SK-N-SH treated with all-trans-retinoic acid at 6 μM for 48 hours (cell line): ENCODE measurements at regions not wholly inside any gene's neighbourhood (a gene's known extent, or its start where the extent isn't known, plus 50 kb on each side); places are given as distances from the start of the nearest gene placed in this dataset.

Experiments used
- ATAC-seq: fragments of 200-7000 bp; cut with Tn5 transposase; 3 replicates; pipeline ENCODE4 v1.9.1; 2020; ENCODE audit warnings: mild to moderate bottlenecking, moderate library complexity
- ARNTL ChIP-seq: fragments of 450-650 bp; formaldehyde crosslinking; IDR thresholded peaks from 2 replicates; pipeline ENCODE4 v1.5.0; 2020; ENCODE audit warnings: low read depth, mild to moderate bottlenecking, moderate library complexity, borderline replicate concordance
- BACH2 ChIP-seq: fragments of 250-450 bp; sonication (Bioruptor Pico); IDR thresholded peaks from 2 replicates; pipeline ENCODE4 v1.9.0; 2021; ENCODE audit warnings: mild to moderate bottlenecking, borderline replicate concordance
- CREB5 ChIP-seq: fragments of 250-450 bp; sonication (Bioruptor Pico); IDR thresholded peaks from 2 replicates; pipeline ENCODE4 v1.5.1; 2020; ENCODE audit warnings: low read depth, mild to moderate bottlenecking, moderate library complexity
- CSDC2 ChIP-seq: fragments of 250-450 bp; sonication (Bioruptor Pico); IDR thresholded peaks from 2 replicates; pipeline ENCODE4 v1.5.0; 2020; ENCODE audit warnings: mild to moderate bottlenecking, moderate library complexity
- ESRRG ChIP-seq: fragments of 250-450 bp; sonication (Bioruptor Pico); IDR thresholded peaks from 2 replicates; pipeline ENCODE4 v1.6.1; 2021; ENCODE audit warnings: mild to moderate bottlenecking
- GLIS3 ChIP-seq: fragments of 250-450 bp; sonication (Bioruptor Pico); IDR thresholded peaks from 2 replicates; pipeline ENCODE4 v1.5.0; 2020; ENCODE audit warnings: mild to moderate bottlenecking, moderate library complexity
- ISL1 ChIP-seq: fragments of 250-450 bp; sonication (Bioruptor Pico); IDR thresholded peaks from 2 replicates; pipeline ENCODE4 v2.1.2; 2022; ENCODE audit warnings: mild to moderate bottlenecking, moderate library complexity
- OSR1 ChIP-seq: fragments of 250-450 bp; sonication (Bioruptor Pico); IDR thresholded peaks from 2 replicates; pipeline ENCODE4 v1.8.0; 2022; ENCODE audit warnings: moderate library complexity, mild to moderate bottlenecking, inconsistent platforms
- POU6F1 ChIP-seq: fragments of 250-450 bp; sonication (Bioruptor Pico); IDR thresholded peaks from 2 replicates; pipeline ENCODE4 v1.8.0; 2021; ENCODE audit warnings: low read depth, mild to moderate bottlenecking, moderate library complexity, borderline replicate concordance
- PPARA ChIP-seq: fragments of 250-450 bp; sonication (Bioruptor Pico); IDR thresholded peaks from 2 replicates; pipeline ENCODE4 v1.5.0; 2020; ENCODE audit warnings: mild to moderate bottlenecking, borderline replicate concordance
- SNAI2 ChIP-seq: fragments of 250-450 bp; sonication (Bioruptor Pico); IDR thresholded peaks from 2 replicates; pipeline ENCODE4 v1.5.0; 2020; ENCODE audit warnings: mild to moderate bottlenecking, moderate library complexity
- TCF4 ChIP-seq: fragments of 250-450 bp; sonication (Bioruptor Pico); IDR thresholded peaks from 2 replicates; pipeline ENCODE4 v1.8.0; 2021; ENCODE audit warnings: mild to moderate bottlenecking, moderate library complexity, borderline replicate concordance
- TOX ChIP-seq: fragments of 250-450 bp; sonication (Bioruptor Pico); IDR thresholded peaks from 2 replicates; pipeline ENCODE4 v1.8.0; 2021; ENCODE audit warnings: mild to moderate bottlenecking, moderate library complexity, borderline replicate concordance
- ZC3H10 ChIP-seq: fragments of 250-450 bp; sonication (Bioruptor Pico); IDR thresholded peaks from 2 replicates; pipeline ENCODE4 v1.5.1; 2021; ENCODE audit warnings: mild to moderate bottlenecking, moderate library complexity
- ZFP3 ChIP-seq: fragments of 250-450 bp; sonication (Bioruptor Pico); IDR thresholded peaks from 2 replicates; pipeline ENCODE4 v1.5.0; 2020; ENCODE audit warnings: mild to moderate bottlenecking, moderate library complexity
- ZFP30 ChIP-seq: fragments of 450-650 bp; formaldehyde crosslinking; IDR thresholded peaks from 2 replicates; pipeline ENCODE4 v1.5.0; 2022; ENCODE audit warnings: mild to moderate bottlenecking, moderate library complexity
- ZNF565 ChIP-seq: fragments of 450-650 bp; formaldehyde crosslinking; conservative IDR thresholded peaks from 2 replicates; pipeline ENCODE4 v1.5.0; 2020; ENCODE audit warnings: low read depth, mild to moderate bottlenecking, moderate library complexity
- ZNF70 ChIP-seq: fragments of 450-650 bp; formaldehyde crosslinking; IDR thresholded peaks from 2 replicates; pipeline ENCODE4 v1.5.0; 2020; ENCODE audit warnings: mild to moderate bottlenecking, moderate library complexity
- TF ChIP-seq, protein P1 (sequence below): fragments of 250-450 bp; sonication (Bioruptor Pico); IDR thresholded peaks from 2 replicates; pipeline ENCODE4 v1.5.1; 2021; ENCODE audit warnings: mild to moderate bottlenecking, moderate library complexity
- TF ChIP-seq, protein P2 (sequence below): fragments of 250-450 bp; sonication (Bioruptor Pico); IDR thresholded peaks from 2 replicates; pipeline ENCODE4 v1.8.0; 2020; ENCODE audit warnings: mild to moderate bottlenecking, moderate library complexity, borderline replicate concordance
- TF ChIP-seq, protein P3 (sequence below): fragments of 250-450 bp; sonication (Bioruptor Pico); IDR thresholded peaks from 2 replicates; pipeline ENCODE4 v1.5.0; 2020; ENCODE audit warnings: mild to moderate bottlenecking, moderate library complexity

DNA sequence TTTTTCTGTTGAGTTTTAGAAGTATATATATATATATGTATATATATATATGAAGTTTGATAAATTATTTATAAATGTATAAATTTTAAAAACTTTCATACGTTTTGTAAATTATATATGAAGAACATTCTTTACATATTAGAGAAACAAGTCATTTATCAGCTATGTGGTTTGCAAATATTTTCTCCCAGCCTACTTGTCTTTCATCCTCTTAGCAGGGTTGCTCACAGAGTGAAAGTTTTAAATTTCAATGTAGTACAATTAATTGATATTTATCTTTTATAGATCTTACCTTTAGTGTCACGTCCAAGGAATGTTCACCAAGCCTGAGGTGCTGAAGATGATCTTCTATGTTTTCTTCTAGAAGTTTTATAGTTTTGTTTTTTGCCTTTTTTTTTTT lies 78.3 kb upstream of the HS6ST1 start:
- no peak for ATAC-seq
- TF ChIP-seq ESRRG (CRISPR knock-in tag) (no peak), ARNTL (CRISPR knock-in tag) (no peak), GLIS3 (CRISPR knock-in tag) (no peak), ZNF70 (CRISPR knock-in tag) (no peak), CREB5 (no peak), SNAI2 (CRISPR knock-in tag) (no peak), ISL1 (CRISPR knock-in tag) (no peak), ZC3H10 (CRISPR knock-in tag) (no peak), ZFP3 (CRISPR knock-in tag) (no peak), TOX (CRISPR knock-in tag) (no peak), CSDC2 (no peak)
- TF ChIP-seq, protein P1, sequence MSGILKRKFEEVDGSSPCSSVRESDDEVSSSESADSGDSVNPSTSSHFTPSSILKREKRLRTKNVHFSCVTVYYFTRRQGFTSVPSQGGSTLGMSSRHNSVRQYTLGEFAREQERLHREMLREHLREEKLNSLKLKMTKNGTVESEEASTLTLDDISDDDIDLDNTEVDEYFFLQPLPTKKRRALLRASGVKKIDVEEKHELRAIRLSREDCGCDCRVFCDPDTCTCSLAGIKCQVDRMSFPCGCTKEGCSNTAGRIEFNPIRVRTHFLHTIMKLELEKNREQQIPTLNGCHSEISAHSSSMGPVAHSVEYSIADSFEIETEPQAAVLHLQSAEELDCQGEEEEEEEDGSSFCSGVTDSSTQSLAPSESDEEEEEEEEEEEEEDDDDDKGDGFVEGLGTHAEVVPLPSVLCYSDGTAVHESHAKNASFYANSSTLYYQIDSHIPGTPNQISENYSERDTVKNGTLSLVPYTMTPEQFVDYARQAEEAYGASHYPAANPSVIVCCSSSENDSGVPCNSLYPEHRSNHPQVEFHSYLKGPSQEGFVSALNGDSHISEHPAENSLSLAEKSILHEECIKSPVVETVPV = no peak
- TF ChIP-seq, protein P2, sequence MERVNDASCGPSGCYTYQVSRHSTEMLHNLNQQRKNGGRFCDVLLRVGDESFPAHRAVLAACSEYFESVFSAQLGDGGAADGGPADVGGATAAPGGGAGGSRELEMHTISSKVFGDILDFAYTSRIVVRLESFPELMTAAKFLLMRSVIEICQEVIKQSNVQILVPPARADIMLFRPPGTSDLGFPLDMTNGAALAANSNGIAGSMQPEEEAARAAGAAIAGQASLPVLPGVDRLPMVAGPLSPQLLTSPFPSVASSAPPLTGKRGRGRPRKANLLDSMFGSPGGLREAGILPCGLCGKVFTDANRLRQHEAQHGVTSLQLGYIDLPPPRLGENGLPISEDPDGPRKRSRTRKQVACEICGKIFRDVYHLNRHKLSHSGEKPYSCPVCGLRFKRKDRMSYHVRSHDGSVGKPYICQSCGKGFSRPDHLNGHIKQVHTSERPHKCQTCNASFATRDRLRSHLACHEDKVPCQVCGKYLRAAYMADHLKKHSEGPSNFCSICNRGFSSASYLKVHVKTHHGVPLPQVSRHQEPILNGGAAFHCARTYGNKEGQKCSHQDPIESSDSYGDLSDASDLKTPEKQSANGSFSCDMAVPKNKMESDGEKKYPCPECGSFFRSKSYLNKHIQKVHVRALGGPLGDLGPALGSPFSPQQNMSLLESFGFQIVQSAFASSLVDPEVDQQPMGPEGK (CRISPR knock-in tag) = no peak
- TF ChIP-seq, protein P3, sequence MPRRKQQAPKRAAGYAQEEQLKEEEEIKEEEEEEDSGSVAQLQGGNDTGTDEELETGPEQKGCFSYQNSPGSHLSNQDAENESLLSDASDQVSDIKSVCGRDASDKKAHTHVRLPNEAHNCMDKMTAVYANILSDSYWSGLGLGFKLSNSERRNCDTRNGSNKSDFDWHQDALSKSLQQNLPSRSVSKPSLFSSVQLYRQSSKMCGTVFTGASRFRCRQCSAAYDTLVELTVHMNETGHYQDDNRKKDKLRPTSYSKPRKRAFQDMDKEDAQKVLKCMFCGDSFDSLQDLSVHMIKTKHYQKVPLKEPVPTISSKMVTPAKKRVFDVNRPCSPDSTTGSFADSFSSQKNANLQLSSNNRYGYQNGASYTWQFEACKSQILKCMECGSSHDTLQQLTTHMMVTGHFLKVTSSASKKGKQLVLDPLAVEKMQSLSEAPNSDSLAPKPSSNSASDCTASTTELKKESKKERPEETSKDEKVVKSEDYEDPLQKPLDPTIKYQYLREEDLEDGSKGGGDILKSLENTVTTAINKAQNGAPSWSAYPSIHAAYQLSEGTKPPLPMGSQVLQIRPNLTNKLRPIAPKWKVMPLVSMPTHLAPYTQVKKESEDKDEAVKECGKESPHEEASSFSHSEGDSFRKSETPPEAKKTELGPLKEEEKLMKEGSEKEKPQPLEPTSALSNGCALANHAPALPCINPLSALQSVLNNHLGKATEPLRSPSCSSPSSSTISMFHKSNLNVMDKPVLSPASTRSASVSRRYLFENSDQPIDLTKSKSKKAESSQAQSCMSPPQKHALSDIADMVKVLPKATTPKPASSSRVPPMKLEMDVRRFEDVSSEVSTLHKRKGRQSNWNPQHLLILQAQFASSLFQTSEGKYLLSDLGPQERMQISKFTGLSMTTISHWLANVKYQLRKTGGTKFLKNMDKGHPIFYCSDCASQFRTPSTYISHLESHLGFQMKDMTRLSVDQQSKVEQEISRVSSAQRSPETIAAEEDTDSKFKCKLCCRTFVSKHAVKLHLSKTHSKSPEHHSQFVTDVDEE = no peak

GRCh38 chr2:128399256-128399655 lies 80.6 kb upstream of the HS6ST1 start:
- ATAC-seq = no peak
- TF ChIP-seq ISL1 (CRISPR knock-in tag) (no peak), ZFP3 (CRISPR knock-in tag) (no peak), POU6F1 (no peak), TCF4 (CRISPR knock-in tag) (no peak), SNAI2 (CRISPR knock-in tag) (no peak), ZC3H10 (CRISPR knock-in tag) (no peak), ESRRG (CRISPR knock-in tag) (no peak), ZFP30 (CRISPR knock-in tag) (no peak), ZNF565 (CRISPR knock-in tag) (no peak), PPARA (CRISPR knock-in tag) (no peak), BACH2 (no peak), TOX (CRISPR knock-in tag) (no peak), ARNTL (CRISPR knock-in tag) (no peak), OSR1 (CRISPR knock-in tag) (no peak)
- TF ChIP-seq, protein P2 (CRISPR knock-in tag) = no peak
- TF ChIP-seq, protein P3 = no peak
- TF ChIP-seq, protein P1 = no peak
